ENCODE measurements at regions not wholly inside any gene's neighbourhood (a gene's known extent, or its start where the extent isn't known, plus 50 kb on each side); places are given as distances from the start of the nearest gene placed in this dataset.

DNA sequence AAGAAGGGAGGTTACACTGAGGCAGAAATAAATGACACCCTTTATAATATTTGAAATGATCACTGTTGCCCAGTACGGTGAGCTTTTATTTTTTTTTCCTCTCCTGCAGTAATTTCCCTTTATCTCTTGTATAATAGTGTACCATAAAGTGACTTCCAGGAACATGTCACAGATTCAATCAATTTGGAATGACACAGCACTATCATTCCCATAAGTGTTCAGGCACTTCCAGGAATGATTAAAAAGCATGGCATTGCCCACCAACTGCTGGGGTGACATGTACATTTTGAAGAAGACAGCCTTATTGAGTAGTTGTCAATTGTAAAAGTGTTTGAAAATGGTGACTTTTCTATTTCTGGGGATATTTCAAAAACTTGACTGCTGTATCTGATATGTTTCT, 1700.9 kb upstream of the NUDT12 start:
- no peak for TF ChIP-seq SUZ12 (IDR thresholded peaks at IDR 0.05)
- no peak for TF ChIP-seq BHLHE40 (IDR thresholded peaks at IDR 0.05; ENCODE audit: borderline replicate concordance)
- no peak for TF ChIP-seq SP1 (IDR thresholded peaks at IDR 0.05)
- TF ChIP-seq, protein P1, sequence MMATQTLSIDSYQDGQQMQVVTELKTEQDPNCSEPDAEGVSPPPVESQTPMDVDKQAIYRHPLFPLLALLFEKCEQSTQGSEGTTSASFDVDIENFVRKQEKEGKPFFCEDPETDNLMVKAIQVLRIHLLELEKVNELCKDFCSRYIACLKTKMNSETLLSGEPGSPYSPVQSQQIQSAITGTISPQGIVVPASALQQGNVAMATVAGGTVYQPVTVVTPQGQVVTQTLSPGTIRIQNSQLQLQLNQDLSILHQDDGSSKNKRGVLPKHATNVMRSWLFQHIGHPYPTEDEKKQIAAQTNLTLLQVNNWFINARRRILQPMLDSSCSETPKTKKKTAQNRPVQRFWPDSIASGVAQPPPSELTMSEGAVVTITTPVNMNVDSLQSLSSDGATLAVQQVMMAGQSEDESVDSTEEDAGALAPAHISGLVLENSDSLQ (IDR thresholded peaks at IDR 0.05): no peak
- TF ChIP-seq FOXA1 (IDR thresholded peaks at IDR 0.05): no peak
- TF ChIP-seq ELF4 (IDR thresholded peaks at IDR 0.05): no peak
- TF ChIP-seq ZNF384 (IDR thresholded peaks at IDR 0.05): no peak
- TF ChIP-seq TARDBP (IDR thresholded peaks at IDR 0.05): no peak
- no peak for TF ChIP-seq NFRKB (IDR thresholded peaks at IDR 0.05)
- TF ChIP-seq ARNT (IDR thresholded peaks at IDR 0.05): no peak
- no peak for TF ChIP-seq FOXM1 (IDR thresholded peaks at IDR 0.05; ENCODE audit: borderline replicate concordance)
- TF ChIP-seq CTBP1 (IDR thresholded peaks at IDR 0.05; ENCODE audit: borderline replicate concordance): no peak
- TF ChIP-seq FOXK2 (IDR thresholded peaks at IDR 0.05): no peak

Data from HEK293T (cell line).